HG03103 (cell line): ENCODE measurements at regions not wholly inside any gene's neighbourhood (a gene's known extent, or its start where the extent isn't known, plus 50 kb on each side); places are given as distances from the start of the nearest gene placed in this dataset.

Experiments used
- ATAC-seq: cut with Tn5 transposase; IDR thresholded peaks from one replicate; pipeline ENCODE4 v1.9.1; 2021; ENCODE audit warnings: low read depth; ENCODE audit not compliant: unreplicated experiment

GRCh38 chr2:204175552-204176271, 239.1 kb downstream of the ICOS start:
- no peak for ATAC-seq

GRCh38 chr2:204176306-204176705, 239.7 kb downstream of the ICOS start:
- ATAC-seq, result no peak

- peak; percentile 37 for ATAC-seq
Measured at GRCh38 chr2:204177251-204177976, 240.9 kb downstream of the ICOS start.

- peak; percentile 69 for ATAC-seq
Measured at GRCh38 chr2:204177977-204178522, 241.5 kb downstream of the ICOS start.

- ATAC-seq, result no peak
Measured at GRCh38 chr2:204180649-204181048, 244.1 kb downstream of the ICOS start.

- ATAC-seq, result no peak
Measured at GRCh38 chr2:204183608-204184007, 247.0 kb downstream of the ICOS start.

GRCh38 chr2:204184226-204184625, 247.7 kb downstream of the ICOS start:
- no peak for ATAC-seq

- no peak for ATAC-seq
Measured at GRCh38 chr2:204187229-204188083, 250.9 kb downstream of the ICOS start.

GRCh38 chr2:204191574-204191973, 255.0 kb downstream of the ICOS start:
- no peak for ATAC-seq

GRCh38 chr2:204195498-204195897, 258.9 kb downstream of the ICOS start:
- no peak for ATAC-seq

- no peak for ATAC-seq
Measured at GRCh38 chr2:204197336-204198005, 260.9 kb downstream of the ICOS start.

- ATAC-seq, result no peak
Measured at GRCh38 chr2:204199357-204199756, 262.8 kb downstream of the ICOS start.

GRCh38 chr2:204201507-204201906, 264.9 kb downstream of the ICOS start:
- no peak for ATAC-seq

GRCh38 chr2:204202253-204202652, 265.7 kb downstream of the ICOS start:
- ATAC-seq, result no peak

- ATAC-seq, result no peak
Measured at GRCh38 chr2:204203704-204204103, 267.1 kb downstream of the ICOS start.

GRCh38 chr2:204205082-204205481, 268.5 kb downstream of the ICOS start:
- ATAC-seq, result no peak

GRCh38 chr2:204205538-204205937, 269.0 kb downstream of the ICOS start:
- no peak for ATAC-seq

- no peak for ATAC-seq
Measured at GRCh38 chr2:204207866-204208265, 271.3 kb downstream of the ICOS start.

GRCh38 chr2:204213588-204213987, 277.0 kb downstream of the ICOS start:
- no peak for ATAC-seq

- no peak for ATAC-seq
Measured at GRCh38 chr2:204218040-204218439, 281.5 kb downstream of the ICOS start.
